RWPE2 (cell line): ENCODE measurements at regions not wholly inside any gene's neighbourhood (a gene's known extent, or its start where the extent isn't known, plus 50 kb on each side); places are given as distances from the start of the nearest gene placed in this dataset.

Experiments
- ATAC-seq: fragments of 200-7000 bp; cut with Tn5 transposase; 3 replicates; pipeline ENCODE4 v1.9.1; 2021; ENCODE audit warnings: low read depth
- DNase-seq: peaks from one replicate; pipeline ENCODE4 v3.0.0-alpha.2; 2020; ENCODE audit warnings: low spot score
- H3K27ac ChIP-seq: fragments of 450-650 bp; 2 replicates; pipeline ENCODE4 v1.5.1; 2017; ENCODE audit warnings: mild to moderate bottlenecking; ENCODE audit not compliant: poor library complexity, severe bottlenecking
- H3K27me3 ChIP-seq: fragments of 250-450 bp; sonication (Bioruptor Pico); 2 replicates; pipeline ENCODE4 v1.5.1; 2021; ENCODE audit warnings: mild to moderate bottlenecking, moderate library complexity; ENCODE audit not compliant: insufficient read depth, poor library complexity, severe bottlenecking
- H3K36me3 ChIP-seq: fragments of 250-450 bp; sonication (Bioruptor Pico); 2 replicates; pipeline ENCODE4 v1.5.1; 2020; ENCODE audit warnings: low read depth, mild to moderate bottlenecking, moderate library complexity
- H3K4me1 ChIP-seq: fragments of 250-450 bp; sonication (Bioruptor Pico); 2 replicates; pipeline ENCODE4 v1.5.1; 2021; ENCODE audit warnings: mild to moderate bottlenecking, moderate library complexity; ENCODE audit not compliant: insufficient read depth, poor library complexity, severe bottlenecking
- H3K4me3 ChIP-seq: fragments of 250-450 bp; sonication (Bioruptor Pico); 2 replicates; pipeline ENCODE4 v1.5.1; 2021; ENCODE audit warnings: mild to moderate bottlenecking, moderate library complexity; ENCODE audit not compliant: severe bottlenecking
- H3K9me3 ChIP-seq: fragments of 250-450 bp; sonication (Bioruptor Pico); 2 replicates; pipeline ENCODE4 v1.5.1; 2021; ENCODE audit warnings: mild to moderate bottlenecking, moderate library complexity; ENCODE audit not compliant: severe bottlenecking
- CTCF ChIP-seq: fragments of 450-650 bp; IDR thresholded peaks from one replicate; pipeline ENCODE4 v1.5.1; 2017; ENCODE audit warnings: mild to moderate bottlenecking, moderate library complexity; ENCODE audit not compliant: poor library complexity, severe bottlenecking

- no peak for TF ChIP-seq CTCF
- DNase-seq (no peak), ATAC-seq (no peak)
- Histone ChIP-seq H3K4me3 (no peak overlapping the region), H3K4me1 (no peaks in the 10 kb centered on the region), H3K36me3 (no peaks in the 10 kb centered on the region), H3K27ac (no peak overlapping the region), H3K9me3 (no peaks in the 10 kb centered on the region), H3K27me3 (no peaks in the 10 kb centered on the region)
Measured at GRCh38 chr11:96567176-96567575, 177.4 kb downstream of the JRKL start.

DNA sequence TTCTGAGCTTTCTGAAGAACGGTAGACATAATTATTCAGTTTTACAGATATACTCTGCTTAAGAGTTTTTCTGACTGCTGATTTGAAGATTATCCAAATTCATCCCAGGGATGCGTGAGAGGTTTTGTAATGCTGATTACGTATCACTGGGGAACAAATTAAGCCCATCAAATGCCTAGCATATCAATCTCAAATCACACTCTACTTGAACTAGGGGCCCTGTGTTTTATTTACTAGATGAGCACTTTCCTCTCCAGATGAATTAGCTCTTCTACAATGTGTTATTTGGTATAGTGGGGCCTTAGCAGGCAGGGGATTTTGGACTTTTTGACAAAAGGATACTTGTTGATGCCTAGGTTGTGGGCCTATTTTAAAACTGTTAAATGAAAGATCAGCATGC lies 177.9 kb downstream of the JRKL start:
- DNase-seq, result no peak
- no peak for ATAC-seq
- Histone ChIP-seq H3K4me1 (no peaks in the 10 kb centered on the region), H3K27ac (no peak overlapping the region), H3K27me3 (no peaks in the 10 kb centered on the region), H3K36me3 (no peaks in the 10 kb centered on the region), H3K9me3 (no peaks in the 10 kb centered on the region), H3K4me3 (no peak overlapping the region)
- TF ChIP-seq CTCF, result no peak

GRCh38 chr11:96576383-96576782 lies 186.6 kb downstream of the JRKL start:
- H3K4me1 ChIP-seq, result no peaks in the 10 kb centered on the region
- peaks cover 4% of the 10 kb centered on the region for H3K27me3 ChIP-seq

DNA sequence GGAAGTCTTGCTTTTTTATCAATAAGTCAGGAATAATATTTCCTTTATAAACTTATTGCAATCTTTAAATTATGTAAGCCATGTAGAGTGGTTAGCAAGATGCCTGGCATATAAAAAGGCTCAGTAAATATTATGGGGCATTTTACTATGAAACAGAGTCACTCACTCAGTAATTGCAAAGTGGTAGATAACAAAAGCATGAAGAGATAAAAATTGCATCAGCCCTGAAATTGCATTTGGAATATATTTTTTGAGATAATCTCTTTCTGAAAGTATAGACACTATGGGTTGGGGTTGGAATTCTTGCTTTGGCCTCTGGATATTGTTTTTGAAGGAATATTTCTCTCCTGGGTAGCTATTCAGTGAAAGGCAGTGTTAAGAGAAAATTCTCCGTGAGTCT lies 188.6 kb downstream of the JRKL start:
- ATAC-seq (no peak), DNase-seq (no peak)
- TF ChIP-seq CTCF, result no peak
- Histone ChIP-seq H3K36me3 (no peaks in the 10 kb centered on the region), H3K27ac (no peak overlapping the region), H3K9me3 (no peaks in the 10 kb centered on the region), H3K27me3 (peaks cover 10% of the 10 kb centered on the region), H3K4me1 (no peaks in the 10 kb centered on the region), H3K4me3 (no peak overlapping the region)

More at GRCh38 chr11:96576383-96576782, 186.6 kb downstream of the JRKL start:
- DNase-seq (no peak), ATAC-seq (no peak)
- H3K36me3 ChIP-seq, result no peaks in the 10 kb centered on the region
- no peak for TF ChIP-seq CTCF
- H3K9me3 ChIP-seq, result no peaks in the 10 kb centered on the region
- no peak overlapping the region for H3K4me3 ChIP-seq
- H3K27ac ChIP-seq, result no peak overlapping the region

DNA sequence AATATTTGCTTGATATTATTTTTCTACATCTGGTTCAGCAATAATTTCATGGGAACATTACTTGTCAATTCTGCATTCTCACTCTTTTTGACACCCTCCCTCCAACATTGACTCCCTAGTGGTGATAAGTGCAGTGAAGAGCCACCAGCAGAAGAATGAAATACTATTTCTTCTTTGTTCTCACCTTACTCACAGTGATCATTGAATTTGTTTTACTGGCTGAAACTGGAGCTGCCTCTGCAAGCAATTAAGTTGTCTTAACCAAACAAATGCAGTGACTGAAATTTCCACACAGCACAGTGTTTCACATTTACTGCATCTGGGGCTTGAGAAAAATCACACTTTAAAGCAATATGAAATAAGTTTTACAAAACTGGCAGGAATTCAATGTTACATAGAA lies 189.8 kb downstream of the JRKL start:
- no peak for TF ChIP-seq CTCF

More for the DNA sequence above, 189.8 kb downstream of the JRKL start:
- no peak overlapping the region for H3K27ac ChIP-seq
- DNase-seq, result no peak
- no peaks in the 10 kb centered on the region for H3K9me3 ChIP-seq
- peaks cover 10% of the 10 kb centered on the region for H3K27me3 ChIP-seq
- H3K36me3 ChIP-seq, result no peaks in the 10 kb centered on the region
- H3K4me1 ChIP-seq, result no peaks in the 10 kb centered on the region
- ATAC-seq, result no peak
- no peak overlapping the region for H3K4me3 ChIP-seq
